GM18951 (cell line): ENCODE measurements at regions not wholly inside any gene's neighbourhood (a gene's known extent, or its start where the extent isn't known, plus 50 kb on each side); places are given as distances from the start of the nearest gene placed in this dataset.

Source experiments
- POLR2A ChIP-seq: IDR thresholded peaks from 4 replicates; pipeline ENCODE4 v1.6.1; 2011; ENCODE audit warnings: mild to moderate bottlenecking; ENCODE audit not compliant: insufficient read length, insufficient read depth; ENCODE audit errors: extremely low read depth
- in situ Hi-C: fragments of 300-500 bp; cut with MboI; formaldehyde crosslinking; loops from one replicate; pipeline ENCODE4 v1.12.0; 2022; ENCODE audit warnings: low sequenced_read_pairs, mixed read lengths, inconsistent platforms; ENCODE audit not compliant: unreplicated experiment

- TF ChIP-seq POLR2A, result no peak
- in situ Hi-C loops, result no loop called here
These were observed 540.9 kb downstream of the EPM2A start for GRCh38 chr6:145194389-145194788.

DNA sequence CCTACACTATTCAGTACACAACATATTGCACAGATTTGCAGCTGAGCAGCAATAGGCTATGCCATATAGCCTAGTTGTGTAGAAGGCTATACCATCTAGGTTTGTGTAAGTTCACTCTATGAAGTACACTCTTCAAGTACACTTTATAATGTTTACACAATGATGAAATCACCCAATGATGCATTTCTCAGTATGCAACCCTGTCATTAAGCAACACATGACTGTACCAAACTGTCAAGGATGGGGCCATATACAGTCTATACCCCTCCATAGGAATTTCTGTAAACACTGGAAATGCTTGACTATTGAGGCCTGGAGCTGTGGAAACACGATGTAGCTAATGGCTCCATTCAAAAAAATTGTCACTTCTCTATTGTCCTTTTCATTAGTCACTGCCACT is 535.4 kb downstream of the EPM2A start:
- in situ Hi-C loops, result loop anchor here (25.0 kb wide), 1 partner anchor 613 kb away; no protein-coding TSS in a partner anchor
- TF ChIP-seq POLR2A, result no peak

GRCh38 chr6:145204301-145204700 is 531.0 kb downstream of the EPM2A start:
- in situ Hi-C loops, result loop anchor here (25.0 kb wide), 1 partner anchor 617 kb away; no protein-coding TSS in a partner anchor
- TF ChIP-seq POLR2A, result no peak

- no peak for TF ChIP-seq POLR2A
- in situ Hi-C loops, result loop anchor here (25.0 kb wide), 1 partner anchor 619 kb away; no protein-coding TSS in a partner anchor
These were observed 528.9 kb downstream of the EPM2A start for GRCh38 chr6:145206247-145206907.

DNA sequence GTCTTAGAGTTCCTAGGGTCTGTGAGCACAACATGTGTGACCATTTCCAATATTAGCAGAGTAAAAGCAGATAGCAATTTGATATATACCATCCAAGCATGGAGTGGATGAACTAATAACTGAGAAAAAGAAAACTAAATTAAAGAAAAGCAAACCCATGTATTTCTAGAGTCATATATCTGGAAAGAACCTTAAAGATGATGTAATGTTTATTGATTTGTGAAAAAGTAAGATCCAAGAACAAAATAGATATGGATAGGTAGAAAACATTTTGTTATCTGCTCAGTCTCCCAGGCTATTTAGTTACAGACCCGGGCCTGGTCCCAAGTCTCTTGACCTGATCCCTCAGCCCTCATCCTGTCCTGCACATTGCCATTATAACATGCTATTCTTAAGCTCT is 526.8 kb downstream of the EPM2A start:
- in situ Hi-C loops, result loop anchor here (25.0 kb wide), 1 partner anchor 621 kb away; no protein-coding TSS in a partner anchor
- no peak for TF ChIP-seq POLR2A

DNA sequence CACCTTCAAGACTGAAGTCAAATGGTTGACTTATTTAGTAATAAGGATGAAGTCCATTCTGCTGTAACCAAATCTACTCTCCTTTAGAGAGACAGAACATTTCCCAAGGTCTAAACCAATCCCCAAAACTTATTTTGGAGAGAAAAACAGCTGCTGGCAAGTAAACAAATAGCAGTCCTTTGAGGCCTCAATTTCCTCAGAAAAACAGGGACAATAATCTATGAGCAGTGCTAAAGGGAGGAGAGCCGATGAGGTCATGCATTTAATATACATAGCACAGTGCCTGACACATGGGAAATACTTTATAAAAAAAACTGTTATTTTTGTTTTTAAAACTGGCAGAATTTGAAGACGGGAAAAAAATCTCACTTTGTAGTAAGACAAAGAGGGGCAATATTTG is 526.0 kb downstream of the EPM2A start:
- in situ Hi-C loops, result loop anchor here (25.0 kb wide), 1 partner anchor 622 kb away; no protein-coding TSS in a partner anchor

DNA sequence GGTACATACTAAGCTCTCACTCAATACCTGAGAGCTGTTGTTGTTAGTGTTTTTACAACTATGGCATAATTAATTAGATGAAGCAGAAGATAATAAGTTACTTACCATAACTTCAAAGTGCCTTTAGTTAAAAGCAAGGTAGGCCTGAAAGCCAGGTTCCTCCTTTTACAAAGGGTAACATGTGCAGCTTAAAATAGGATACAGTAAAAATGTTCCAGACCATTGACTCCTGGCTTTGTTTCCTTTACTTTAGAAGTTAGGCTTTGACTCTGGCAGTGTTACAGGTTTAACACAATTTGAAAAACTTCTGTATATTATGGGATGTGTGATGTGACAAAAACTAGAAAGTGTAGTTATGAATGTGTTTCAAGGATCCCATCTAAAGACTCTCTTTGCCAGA is 522.5 kb downstream of the EPM2A start:
- TF ChIP-seq POLR2A, result no peak
- in situ Hi-C loops, result loop anchor here (25.0 kb wide), 1 partner anchor 626 kb away; no protein-coding TSS in a partner anchor

More for the DNA sequence above, 526.0 kb downstream of the EPM2A start:
- no peak for TF ChIP-seq POLR2A

GRCh38 chr6:145213614-145214013 is 521.7 kb downstream of the EPM2A start:
- no peak for TF ChIP-seq POLR2A
- in situ Hi-C loops, result loop anchor here (25.0 kb wide), 1 partner anchor 626 kb away; no protein-coding TSS in a partner anchor

DNA sequence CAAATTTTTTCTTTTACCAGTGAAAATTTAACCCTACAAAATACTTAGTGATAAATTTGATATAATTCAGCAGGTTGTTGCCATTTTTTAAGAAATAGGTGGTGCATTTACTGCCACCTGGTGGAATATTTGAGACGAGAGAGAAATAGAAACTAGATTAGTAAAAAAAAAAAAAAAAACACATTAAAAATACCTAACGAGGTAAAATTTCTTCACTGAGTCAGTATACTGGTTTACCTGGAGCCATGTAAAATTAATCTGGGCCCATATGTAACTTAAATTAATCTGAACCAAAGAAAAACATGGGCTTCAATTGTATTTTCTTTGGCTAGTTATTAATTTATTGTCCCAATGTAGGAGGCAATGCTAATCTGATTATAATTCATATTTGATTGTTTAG is 520.8 kb downstream of the EPM2A start:
- no peak for TF ChIP-seq POLR2A
- in situ Hi-C loops, result loop anchor here (25.0 kb wide), 1 partner anchor 627 kb away; no protein-coding TSS in a partner anchor

DNA sequence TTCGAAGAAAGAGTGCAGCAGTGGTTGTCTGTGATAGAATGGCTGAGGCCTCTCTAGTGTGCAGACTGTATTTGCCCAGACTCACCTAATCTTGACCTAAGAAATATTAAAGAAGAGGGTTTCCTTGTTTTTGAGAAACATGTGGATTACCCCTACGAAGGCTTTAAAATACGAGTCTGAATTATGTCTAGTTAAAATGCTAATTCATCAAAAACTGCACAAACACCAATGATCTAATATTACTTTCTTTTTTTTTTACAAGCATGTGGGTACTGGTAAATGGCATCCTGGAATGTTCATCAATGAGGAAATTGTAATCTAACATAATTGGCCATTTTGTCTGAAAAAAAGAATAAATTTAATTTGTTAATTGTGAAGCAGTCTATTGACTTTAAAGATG is 510.9 kb downstream of the EPM2A start:
- in situ Hi-C loops, result loop anchor here (25.0 kb wide), 1 partner anchor 637 kb away; no protein-coding TSS in a partner anchor
- TF ChIP-seq POLR2A, result no peak

DNA sequence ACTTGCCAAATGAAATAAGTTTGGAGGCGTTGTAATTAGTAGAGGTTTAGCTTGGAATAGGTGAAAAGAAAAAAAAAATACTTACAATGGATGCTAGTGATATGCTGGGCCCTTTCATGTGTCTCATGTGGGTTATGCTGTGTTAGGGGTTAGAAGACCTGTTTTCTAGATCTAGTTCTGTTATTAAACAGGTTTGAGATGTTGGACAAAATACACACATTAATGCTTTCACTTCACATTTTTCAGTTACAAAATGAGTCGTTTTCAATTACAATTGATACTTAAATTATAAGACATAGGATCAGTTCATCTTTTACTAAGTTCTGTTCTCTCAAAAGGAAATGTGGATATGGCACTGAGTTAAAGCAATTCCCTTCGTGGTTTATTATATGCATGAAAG is 509.8 kb downstream of the EPM2A start:
- TF ChIP-seq POLR2A, result no peak
- in situ Hi-C loops, result no loop called here

GRCh38 chr6:145227593-145227992 is 507.7 kb downstream of the EPM2A start:
- no peak for TF ChIP-seq POLR2A
- in situ Hi-C loops, result no loop called here

GRCh38 chr6:145228962-145229582 is 506.2 kb downstream of the EPM2A start:
- TF ChIP-seq POLR2A, result no peak
- in situ Hi-C loops, result no loop called here

DNA sequence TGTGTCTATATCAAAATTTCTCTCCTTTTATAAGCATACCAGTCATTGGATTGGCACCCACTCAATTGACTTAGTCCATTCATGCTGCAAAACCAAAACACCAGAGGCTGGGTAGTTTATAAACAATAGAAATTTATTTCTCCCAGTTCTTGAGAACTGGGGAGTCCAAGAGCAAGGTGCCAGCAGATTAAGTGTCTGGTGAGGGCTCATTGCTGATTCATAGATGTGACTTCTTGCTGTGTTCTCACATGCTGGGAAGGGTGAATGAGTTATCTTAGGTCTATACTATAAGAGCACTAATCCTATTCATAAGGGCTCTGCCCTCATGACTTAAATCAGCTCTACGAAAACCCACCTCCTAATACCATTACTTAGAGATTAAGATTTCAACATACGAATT is 501.4 kb downstream of the EPM2A start:
- TF ChIP-seq POLR2A, result no peak
- in situ Hi-C loops, result no loop called here
